ENCODE measurements at regions not wholly inside any gene's neighbourhood (a gene's known extent, or its start where the extent isn't known, plus 50 kb on each side); places are given as distances from the start of the nearest gene placed in this dataset.

- no peaks in the 10 kb centered on the region for H3K4me1 ChIP-seq (ENCODE audit: low read depth, poor library complexity, severe bottlenecking)
- H2AFZ ChIP-seq (ENCODE audit: low read depth) = no peak overlapping the region
- H3K27ac ChIP-seq = no peak overlapping the region
- no peaks in the 10 kb centered on the region for H3K79me2 ChIP-seq (ENCODE audit: insufficient read depth, low read depth)
- H3K9ac ChIP-seq = no peak overlapping the region
- no peak overlapping the region for H3K4me3 ChIP-seq (IDR thresholded peaks at IDR 0.05; ENCODE audit: insufficient read depth, low read depth, low read length)
- no peak overlapping the region for H3K4me2 ChIP-seq
- no peak for TF ChIP-seq CTCF (conservative IDR thresholded peaks at IDR 0.05; ENCODE audit: low read depth, low read length)
- no peaks in the 10 kb centered on the region for H3K27me3 ChIP-seq (ENCODE audit: insufficient read depth, low read depth)
- H4K20me1 ChIP-seq (ENCODE audit: insufficient read depth) = no peaks in the 10 kb centered on the region
- no peaks in the 10 kb centered on the region for H3K36me3 ChIP-seq (ENCODE audit: insufficient read depth)
Observed at GRCh38 chr6:144637541-144637940, 352.4 kb downstream of the UTRN start.

- no peak overlapping the region for H3K27ac ChIP-seq
- H2AFZ ChIP-seq (ENCODE audit: low read depth) = no peak overlapping the region
- no peak overlapping the region for H3K4me3 ChIP-seq (IDR thresholded peaks at IDR 0.05; ENCODE audit: insufficient read depth, low read depth, low read length)
- no peak for TF ChIP-seq CTCF (conservative IDR thresholded peaks at IDR 0.05; ENCODE audit: low read depth, low read length)
- no peaks in the 10 kb centered on the region for H4K20me1 ChIP-seq (ENCODE audit: insufficient read depth)
- H3K4me1 ChIP-seq (ENCODE audit: low read depth, poor library complexity, severe bottlenecking) = no peaks in the 10 kb centered on the region
- H3K9ac ChIP-seq = no peak overlapping the region
- no peak overlapping the region for H3K4me2 ChIP-seq
- no peaks in the 10 kb centered on the region for H3K36me3 ChIP-seq (ENCODE audit: insufficient read depth)
- H3K79me2 ChIP-seq (ENCODE audit: insufficient read depth, low read depth) = no peaks in the 10 kb centered on the region
- H3K27me3 ChIP-seq (ENCODE audit: insufficient read depth, low read depth) = no peaks in the 10 kb centered on the region
Observed at GRCh38 chr6:144639654-144640053, 354.5 kb downstream of the UTRN start.

- no peak overlapping the region for H2AFZ ChIP-seq (ENCODE audit: low read depth)
- H3K4me1 ChIP-seq (ENCODE audit: low read depth, poor library complexity, severe bottlenecking) = no peaks in the 10 kb centered on the region
- no peaks in the 10 kb centered on the region for H3K36me3 ChIP-seq (ENCODE audit: insufficient read depth)
- no peaks in the 10 kb centered on the region for H3K27me3 ChIP-seq (ENCODE audit: insufficient read depth, low read depth)
- H3K27ac ChIP-seq = no peak overlapping the region
- H3K4me3 ChIP-seq (IDR thresholded peaks at IDR 0.05; ENCODE audit: insufficient read depth, low read depth, low read length) = no peak overlapping the region
- no peak for TF ChIP-seq CTCF (conservative IDR thresholded peaks at IDR 0.05; ENCODE audit: low read depth, low read length)
- H3K79me2 ChIP-seq (ENCODE audit: insufficient read depth, low read depth) = no peaks in the 10 kb centered on the region
- H3K4me2 ChIP-seq = no peak overlapping the region
- no peak overlapping the region for H3K9ac ChIP-seq
- no peaks in the 10 kb centered on the region for H4K20me1 ChIP-seq (ENCODE audit: insufficient read depth)
Observed at GRCh38 chr6:144641286-144641685, 356.2 kb downstream of the UTRN start.

- no peaks in the 10 kb centered on the region for H4K20me1 ChIP-seq (ENCODE audit: insufficient read depth)
- no peak overlapping the region for H3K27ac ChIP-seq
- H3K9ac ChIP-seq = no peak overlapping the region
- no peak overlapping the region for H3K4me2 ChIP-seq
- H2AFZ ChIP-seq (ENCODE audit: low read depth) = no peak overlapping the region
- H3K27me3 ChIP-seq (ENCODE audit: insufficient read depth, low read depth) = no peaks in the 10 kb centered on the region
- H3K36me3 ChIP-seq (ENCODE audit: insufficient read depth) = no peaks in the 10 kb centered on the region
- TF ChIP-seq CTCF (conservative IDR thresholded peaks at IDR 0.05; ENCODE audit: low read depth, low read length) = no peak
- no peak overlapping the region for H3K4me3 ChIP-seq (IDR thresholded peaks at IDR 0.05; ENCODE audit: insufficient read depth, low read depth, low read length)
- H3K4me1 ChIP-seq (ENCODE audit: low read depth, poor library complexity, severe bottlenecking) = no peaks in the 10 kb centered on the region
- H3K79me2 ChIP-seq (ENCODE audit: insufficient read depth, low read depth) = no peaks in the 10 kb centered on the region
Observed at GRCh38 chr6:144644776-144645175, 359.6 kb downstream of the UTRN start.

All from KMS-11 (cell line).